OCI-LY7 (cell line): ENCODE measurements at regions not wholly inside any gene's neighbourhood (a gene's known extent, or its start where the extent isn't known, plus 50 kb on each side); places are given as distances from the start of the nearest gene placed in this dataset.

Source experiments
- BruUV-seq: library from RNA; stranded (reverse); fragments of 400-500 nt; replicated peaks from 2 replicates; lab custom pipeline; 2021; lab: Mats Ljungman, UMichigan
- CTCF ChIA-PET: fragments of 300-600 bp; sonication (Branson Sonifier 250); formaldehyde crosslinking; loops from one replicate; lab custom pipeline; 2022; ENCODE audit warnings: antibody characterized with exemption; ENCODE audit not compliant: unreplicated experiment; lab: Charles Lee
- POLR2A ChIA-PET: fragments of 300-600 bp; sonication (Branson Sonifier 250); formaldehyde crosslinking; loops from one replicate; lab custom pipeline; 2022; ENCODE audit warnings: antibody characterized with exemption; lab: Charles Lee
- DNase-seq: peaks from one replicate; pipeline ENCODE4 v3.0.0-alpha.2; 2015; ENCODE audit warnings: low spot score
- H2AFZ ChIP-seq: fragments of 200-600 bp; sonication (generic), shearing (Covaris generic); 2 replicates; pipeline ENCODE4 v1.6.1; 2014; ENCODE audit warnings: mild to moderate bottlenecking, antibody characterized with exemption, low read length, moderate library complexity
- H3K27ac ChIP-seq: fragments of 200-600 bp; sonication (generic); 2 replicates; pipeline ENCODE4 v1.5.1; 2014; ENCODE audit warnings: mixed run types, low read depth, mild to moderate bottlenecking, moderate library complexity, low read length, inconsistent platforms; ENCODE audit not compliant: poor library complexity, severe bottlenecking
- H3K36me3 ChIP-seq: fragments of 200-600 bp; sonication (generic); 2 replicates; pipeline ENCODE4 v1.6.1; 2014; ENCODE audit warnings: mild to moderate bottlenecking, antibody characterized with exemption, low read length, moderate library complexity, mixed read lengths; ENCODE audit not compliant: insufficient read depth
- H3K4me1 ChIP-seq: fragments of 200-600 bp; sonication (generic); 2 replicates; pipeline ENCODE4 v1.5.1; 2014; ENCODE audit warnings: mild to moderate bottlenecking, low read length; ENCODE audit not compliant: insufficient read depth, poor library complexity, severe bottlenecking
- H3K4me2 ChIP-seq: fragments of 200-600 bp; sonication (generic); 2 replicates; pipeline ENCODE4 v1.6.1; 2014; ENCODE audit warnings: mild to moderate bottlenecking, low read length
- H3K4me3 ChIP-seq: fragments of 200-600 bp; sonication (generic); 2 replicates; pipeline ENCODE4 v1.5.1; 2014; ENCODE audit warnings: mild to moderate bottlenecking, low read depth, low read length; ENCODE audit not compliant: poor library complexity, severe bottlenecking
- H3K79me2 ChIP-seq: fragments of 200-600 bp; sonication (generic); 2 replicates; pipeline ENCODE4 v1.6.1; 2016; ENCODE audit warnings: low read depth, mild to moderate bottlenecking, low read length, moderate library complexity, mixed read lengths; ENCODE audit not compliant: insufficient read depth
- H3K9me2 ChIP-seq: fragments of 200-600 bp; sonication (generic); 2 replicates; pipeline ENCODE4 v1.6.1; 2016; ENCODE audit warnings: mild to moderate bottlenecking, low read length, mixed read lengths; ENCODE audit not compliant: insufficient read depth
- H3K9me3 ChIP-seq: fragments of 200-600 bp; sonication (generic); 2 replicates; pipeline ENCODE4 v1.6.1; 2014; ENCODE audit warnings: mild to moderate bottlenecking, mixed run types, low read length, mixed read lengths
- H4K20me1 ChIP-seq: fragments of 200-600 bp; sonication (generic); 2 replicates; pipeline ENCODE4 v1.6.1; 2014; ENCODE audit warnings: mild to moderate bottlenecking, antibody characterized with exemption, low read length, moderate library complexity, mixed read lengths; ENCODE audit not compliant: insufficient read depth
- CTCF ChIP-seq: fragments of 200-600 bp; sonication (generic); conservative IDR thresholded peaks from 2 replicates; pipeline ENCODE4 v1.5.1; 2014; ENCODE audit warnings: mild to moderate bottlenecking, antibody characterized with exemption, low read length, moderate library complexity, mixed read lengths
- EZH2phosphoT487 ChIP-seq: fragments of 200-600 bp; sonication (generic); IDR thresholded peaks from 2 replicates; pipeline ENCODE4 v1.6.1; 2018; ENCODE audit warnings: low read depth, borderline replicate concordance, mild to moderate bottlenecking, mixed run types, antibody characterized with exemption, low read length, moderate library complexity, mixed read lengths
- intact Hi-C: fragments of 100-400 bp; cut with micrococcal nuclease; formaldehyde crosslinking; loops from one replicate; pipeline ENCODE4 v1.10.0; 2022; ENCODE audit not compliant: unreplicated experiment

DNA sequence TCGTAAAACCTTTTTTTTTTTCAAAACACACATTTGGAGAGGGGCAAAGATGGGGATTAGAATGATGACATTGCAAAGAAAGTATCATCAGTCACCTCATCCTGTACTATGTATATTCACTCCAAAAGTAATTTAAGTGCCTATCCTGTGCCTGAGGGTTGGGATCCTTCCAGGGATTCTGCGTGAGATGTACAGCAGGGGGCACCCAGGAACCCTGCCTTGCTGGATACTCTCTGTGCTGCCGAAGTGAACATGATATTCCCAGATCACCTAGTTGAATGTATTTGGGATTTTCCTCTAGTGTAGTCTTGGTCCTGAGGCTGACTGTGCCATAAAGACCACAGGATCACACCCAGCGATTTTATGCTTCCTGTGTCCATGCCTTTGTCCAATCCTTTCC, 372.7 kb downstream of the IPO8 start:
- TF ChIP-seq EZH2phosphoT487 = no peak
- no peak for TF ChIP-seq CTCF
- H2AFZ ChIP-seq = no peak overlapping the region
- no peak overlapping the region for H3K4me2 ChIP-seq
- H3K36me3 ChIP-seq = no peaks in the 10 kb centered on the region
- DNase-seq = no peak
- no TSS peak for BruUV-seq
- ChIA-PET CTCF (no interaction called here), POLR2A (no interaction called here)
- H3K9me2 ChIP-seq = no peaks in the 10 kb centered on the region
- no peak overlapping the region for H3K27ac ChIP-seq
- no peaks in the 10 kb centered on the region for H3K9me3 ChIP-seq
- no peaks in the 10 kb centered on the region for H3K4me1 ChIP-seq
- H3K79me2 ChIP-seq = no peaks in the 10 kb centered on the region
- H4K20me1 ChIP-seq = no peaks in the 10 kb centered on the region
- H3K4me3 ChIP-seq = no peak overlapping the region
- intact Hi-C loops = no loop called here

GRCh38 chr12:30320561-30320960, 375.1 kb downstream of the IPO8 start:
- H3K27ac ChIP-seq = no peak overlapping the region
- CTCF ChIA-PET = no interaction called here
- TF ChIP-seq EZH2phosphoT487 (no peak), CTCF (no peak)

GRCh38 chr12:30314506-30315100, 381.1 kb downstream of the IPO8 start:
- H3K9me2 ChIP-seq = no peaks in the 10 kb centered on the region
- no peak overlapping the region for H2AFZ ChIP-seq
- intact Hi-C loops = no loop called here
- H3K4me2 ChIP-seq = no peak overlapping the region
- no peaks in the 10 kb centered on the region for H3K36me3 ChIP-seq
- BruUV-seq = no TSS peak
- no peak overlapping the region for H3K4me3 ChIP-seq
- H3K27ac ChIP-seq = no peak overlapping the region
- no peaks in the 10 kb centered on the region for H3K79me2 ChIP-seq
- ChIA-PET CTCF (no interaction called here), POLR2A (no interaction called here)
- no peaks in the 10 kb centered on the region for H4K20me1 ChIP-seq
- no peak for DNase-seq
- no peaks in the 10 kb centered on the region for H3K9me3 ChIP-seq
- no peaks in the 10 kb centered on the region for H3K4me1 ChIP-seq
- TF ChIP-seq EZH2phosphoT487 = no peak
- no peak for TF ChIP-seq CTCF

More at GRCh38 chr12:30320561-30320960, 375.1 kb downstream of the IPO8 start:
- no peak for DNase-seq
- Histone ChIP-seq H3K9me3 (no peaks in the 10 kb centered on the region), H4K20me1 (no peaks in the 10 kb centered on the region), H3K4me1 (no peaks in the 10 kb centered on the region), H3K4me3 (no peak overlapping the region), H3K36me3 (no peaks in the 10 kb centered on the region), H3K4me2 (no peak overlapping the region), H3K79me2 (no peaks in the 10 kb centered on the region), H2AFZ (no peak overlapping the region), H3K9me2 (no peaks in the 10 kb centered on the region)
- POLR2A ChIA-PET = no interaction called here
- intact Hi-C loops = no loop called here
- BruUV-seq = no TSS peak
